Activated CD8-positive, alpha-beta memory T cell treated with anti-CD3 and anti-CD28 coated beads, Interleukin-2, amount 10 ng/mL, durations not matched to agents 7 days and 5 days (primary cell): ENCODE measurements at regions not wholly inside any gene's neighbourhood (a gene's known extent, or its start where the extent isn't known, plus 50 kb on each side); places are given as distances from the start of the nearest gene placed in this dataset.

ENCODE experiments used
- ATAC-seq: fragments of 150-1000 bp; cut with Tn5 transposase; one replicate; pipeline ENCODE4 v1.10.0; 2021; ENCODE audit warnings: moderate library complexity
- CTCF ChIA-PET: fragments of 350-600 bp; sonication (Branson Sonifier 250); formaldehyde crosslinking; loops from one replicate; lab custom pipeline; 2021; ENCODE audit warnings: antibody characterized with exemption; lab: Charles Lee
- DNase-seq: peaks from one replicate; pipeline ENCODE4 v3.0.0-alpha.2; 2020
- H3K27ac Mint-ChIP-seq: one replicate; pipeline ENCODE4 v1.8.0; 2021; ENCODE audit warnings: mild to moderate bottlenecking, mixed read lengths
- H3K27me3 Mint-ChIP-seq: one replicate; pipeline ENCODE4 v1.8.0; 2021; ENCODE audit warnings: mixed read lengths
- H3K36me3 Mint-ChIP-seq: one replicate; pipeline ENCODE4 v1.8.0; 2021; ENCODE audit warnings: mild to moderate bottlenecking, mixed read lengths
- H3K4me1 Mint-ChIP-seq: one replicate; pipeline ENCODE4 v1.8.0; 2021; ENCODE audit warnings: mixed read lengths
- H3K4me3 Mint-ChIP-seq: one replicate; pipeline ENCODE4 v1.8.0; 2021; ENCODE audit warnings: mild to moderate bottlenecking, moderate library complexity, mixed read lengths
- H3K9me3 Mint-ChIP-seq: one replicate; pipeline ENCODE4 v1.8.0; 2022; ENCODE audit warnings: low read depth, mixed read lengths

DNA sequence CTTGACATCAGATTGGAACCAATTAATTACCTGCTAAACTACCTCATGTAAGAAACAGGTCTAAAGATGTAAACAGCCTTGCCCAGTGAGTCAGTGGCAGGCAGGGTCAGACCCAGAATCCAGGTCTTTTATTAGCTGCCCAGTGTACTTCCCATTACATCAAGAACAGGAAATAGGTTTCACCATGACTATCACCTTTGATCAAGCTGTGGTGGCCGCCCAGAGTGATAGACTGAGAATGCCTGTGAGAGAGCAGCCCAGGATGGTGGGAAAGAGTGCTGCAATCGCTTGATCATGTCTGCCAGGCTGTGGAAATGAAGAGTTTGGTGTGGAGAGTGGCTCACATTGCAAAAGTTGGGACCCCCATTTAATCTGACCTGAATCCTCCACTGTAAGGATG is 61.3 kb upstream of the PIAS1 start:
- CTCF ChIA-PET, result no interaction called here
- no peaks in the 10 kb centered on the region for H3K9me3 Mint-ChIP-seq
- H3K27ac Mint-ChIP-seq, result no peak overlapping the region
- H3K4me1 Mint-ChIP-seq, result no peaks in the 10 kb centered on the region
- no peak for ATAC-seq
- H3K4me3 Mint-ChIP-seq, result no peak overlapping the region
- no peak for DNase-seq
- no peaks in the 10 kb centered on the region for H3K36me3 Mint-ChIP-seq
- peaks cover 2% of the 10 kb centered on the region for H3K27me3 Mint-ChIP-seq

GRCh38 chr15:67997996-67998395 is 56.1 kb upstream of the PIAS1 start:
- Mint-ChIP-seq H3K9me3 (no peaks in the 10 kb centered on the region), H3K36me3 (no peaks in the 10 kb centered on the region)
- CTCF ChIA-PET, result no interaction called here

DNA sequence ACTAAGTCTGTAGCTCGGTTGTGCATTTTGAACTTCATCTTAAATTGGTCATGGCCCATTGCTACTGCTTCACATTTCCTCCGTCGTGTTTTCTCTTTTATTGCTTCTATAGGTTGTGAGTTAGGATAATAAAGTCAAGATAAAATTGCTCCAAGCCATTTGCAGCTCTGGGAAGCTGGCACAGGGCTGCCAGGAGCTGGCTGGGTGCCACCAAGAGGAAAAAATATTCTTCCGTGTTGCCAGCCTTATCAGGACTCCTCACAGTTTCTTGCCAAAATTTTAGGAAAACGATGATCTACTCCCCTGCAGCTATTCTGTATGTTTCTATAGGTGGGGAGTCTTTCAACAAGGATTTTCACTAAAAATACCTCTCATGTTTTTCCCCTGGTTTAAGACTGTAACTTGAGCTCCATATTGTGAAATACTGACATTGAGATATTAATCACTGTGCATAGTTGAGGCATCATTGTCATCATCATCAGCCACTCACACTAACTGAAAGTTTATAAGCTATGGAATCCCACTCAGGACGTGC is 55.4 kb upstream of the PIAS1 start:
- H3K4me3 Mint-ChIP-seq, result no peak overlapping the region
- CTCF ChIA-PET, result no interaction called here
- ATAC-seq, result no peak
- H3K27ac Mint-ChIP-seq, result no peak overlapping the region
- H3K4me1 Mint-ChIP-seq, result no peaks in the 10 kb centered on the region
- H3K9me3 Mint-ChIP-seq, result no peaks in the 10 kb centered on the region
- no peaks in the 10 kb centered on the region for H3K27me3 Mint-ChIP-seq
- no peak for DNase-seq
- H3K36me3 Mint-ChIP-seq, result no peaks in the 10 kb centered on the region

More at GRCh38 chr15:67997996-67998395, 56.1 kb upstream of the PIAS1 start:
- Mint-ChIP-seq H3K4me1 (no peaks in the 10 kb centered on the region), H3K4me3 (no peak overlapping the region), H3K27ac (no peak overlapping the region), H3K27me3 (no peaks in the 10 kb centered on the region)
- no peak for ATAC-seq
- no peak for DNase-seq

GRCh38 chr15:67999320-68000100 is 54.6 kb upstream of the PIAS1 start:
- Mint-ChIP-seq H3K4me3 (no peak overlapping the region), H3K27ac (no peak overlapping the region), H3K4me1 (no peaks in the 10 kb centered on the region), H3K36me3 (no peaks in the 10 kb centered on the region), H3K9me3 (no peaks in the 10 kb centered on the region), H3K27me3 (no peaks in the 10 kb centered on the region)
- ATAC-seq (no peak), DNase-seq (no peak)
- CTCF ChIA-PET, result no interaction called here

GRCh38 chr15:68000754-68001153 is 53.4 kb upstream of the PIAS1 start:
- no peak overlapping the region for H3K4me3 Mint-ChIP-seq
- no peaks in the 10 kb centered on the region for H3K9me3 Mint-ChIP-seq
- no peaks in the 10 kb centered on the region for H3K27me3 Mint-ChIP-seq
- H3K4me1 Mint-ChIP-seq, result no peaks in the 10 kb centered on the region
- no peak for ATAC-seq
- no peak for DNase-seq
- H3K27ac Mint-ChIP-seq, result no peak overlapping the region
- no peaks in the 10 kb centered on the region for H3K36me3 Mint-ChIP-seq
- CTCF ChIA-PET, result interaction anchor here (1.3 kb wide), 1 partner anchor 137 kb away, joined by 3 read pairs; no protein-coding TSS in a partner anchor

DNA sequence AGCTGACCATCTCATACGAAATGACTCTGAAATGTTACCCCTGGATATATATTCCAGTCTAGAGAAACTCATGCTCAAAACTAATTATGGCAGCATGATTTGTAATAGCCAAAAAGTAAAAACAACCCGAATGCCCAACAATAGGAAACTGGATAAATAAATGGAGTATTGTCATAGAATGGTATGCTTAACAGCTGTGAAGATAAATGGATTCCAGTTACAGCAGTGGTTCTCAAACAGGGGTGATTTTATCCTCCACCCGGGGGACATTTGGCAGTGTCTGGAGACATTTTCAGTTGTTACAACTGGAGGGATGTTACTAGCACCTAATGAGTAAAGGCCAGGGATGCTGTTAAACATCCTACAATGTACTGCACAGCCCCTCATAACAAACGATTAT is 52.3 kb upstream of the PIAS1 start:
- DNase-seq (no peak), ATAC-seq (no peak)
- CTCF ChIA-PET, result no interaction called here
- H3K9me3 Mint-ChIP-seq, result peaks cover 1% of the 10 kb centered on the region
- H3K27me3 Mint-ChIP-seq, result no peaks in the 10 kb centered on the region
- H3K4me3 Mint-ChIP-seq, result no peak overlapping the region
- H3K27ac Mint-ChIP-seq, result no peak overlapping the region
- no peaks in the 10 kb centered on the region for H3K36me3 Mint-ChIP-seq
- no peaks in the 10 kb centered on the region for H3K4me1 Mint-ChIP-seq

DNA sequence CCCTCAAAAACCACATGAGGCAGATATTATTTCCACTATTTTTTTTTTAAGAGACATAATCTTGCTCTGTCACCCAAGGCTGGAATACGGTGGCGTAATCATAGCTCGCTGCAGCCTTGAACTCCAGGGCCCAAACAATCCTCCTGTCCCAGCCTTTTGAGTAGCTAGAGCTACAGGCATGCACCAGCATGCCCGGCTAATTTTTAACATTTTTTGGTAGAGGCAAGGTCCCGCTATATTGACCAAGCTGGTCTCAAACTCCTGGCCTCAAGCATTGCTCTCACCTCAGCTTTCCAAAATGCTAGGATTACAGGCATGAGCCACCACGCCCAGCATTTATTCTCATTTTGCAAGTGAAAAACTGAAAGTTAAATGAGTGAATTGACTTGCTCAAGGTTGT is 50.8 kb upstream of the PIAS1 start:
- no peak for ATAC-seq
- Mint-ChIP-seq H3K27ac (no peak overlapping the region), H3K9me3 (peaks cover 6% of the 10 kb centered on the region), H3K4me3 (no peak overlapping the region), H3K27me3 (peaks cover 2% of the 10 kb centered on the region), H3K36me3 (peaks cover 1% of the 10 kb centered on the region), H3K4me1 (no peaks in the 10 kb centered on the region)
- no peak for DNase-seq
- CTCF ChIA-PET, result interaction anchor here (0.6 kb wide), 1 partner anchor 1150 kb away, joined by 3 read pairs; no protein-coding TSS in a partner anchor
